ENCODE measurements at regions not wholly inside any gene's neighbourhood (a gene's known extent, or its start where the extent isn't known, plus 50 kb on each side); places are given as distances from the start of the nearest gene placed in this dataset.

GRCh38 chr16:77666771-77667170, 55.5 kb upstream of the NUDT7 start:
- no peak overlapping the region for H3K4me3 ChIP-seq
- TF ChIP-seq CTCF (IDR thresholded peaks at IDR 0.05), result no peak
- DNase-seq (ENCODE audit: low spot score), result no peak
- no peak overlapping the region for H3K27ac ChIP-seq

GRCh38 chr16:77668201-77668600, 54.1 kb upstream of the NUDT7 start:
- H3K4me3 ChIP-seq, result no peak overlapping the region
- TF ChIP-seq CTCF (IDR thresholded peaks at IDR 0.05), result no peak
- DNase-seq (ENCODE audit: low spot score), result no peak
- H3K27ac ChIP-seq, result no peak overlapping the region

- DNase-seq (ENCODE audit: low spot score), result no peak
- Histone ChIP-seq H3K4me3 (no peak overlapping the region), H3K27ac (no peak overlapping the region)
- TF ChIP-seq CTCF (IDR thresholded peaks at IDR 0.05), result no peak
Observed at GRCh38 chr16:77669057-77669456, 53.3 kb upstream of the NUDT7 start.
